HepG2 (cell line): ENCODE measurements at regions not wholly inside any gene's neighbourhood (a gene's known extent, or its start where the extent isn't known, plus 50 kb on each side); places are given as distances from the start of the nearest gene placed in this dataset.

Experiments used
- ATAC-seq: fragments of 200-7000 bp; cut with Tn5 transposase; 3 replicates; pipeline ENCODE4 v1.9.1; 2020; ENCODE audit warnings: mild to moderate bottlenecking, moderate library complexity
- BruUV-seq: library from RNA; stranded (reverse); fragments of 400-500 nt; replicated peaks from 2 replicates; lab custom pipeline; 2021; lab: Mats Ljungman, UMichigan
- CTCF ChIA-PET: fragments of 300-600 bp; formaldehyde crosslinking; extraction: SDS; loops from one replicate; lab custom pipeline; 2021; ENCODE audit warnings: low total read pairs, inconsistent platforms, low intra/inter-chr PET ratio; lab: Yijun Ruan, JAX
- POLR2A ChIA-PET: fragments of 350-600 bp; sonication (Branson Sonifier 250); formaldehyde crosslinking; loops from one replicate; lab custom pipeline; 2020; ENCODE audit warnings: antibody characterized with exemption, inconsistent platforms; lab: Yijun Ruan, JAX
- DNase-seq: peaks from one replicate; pipeline ENCODE4 v3.0.0-alpha.2; 2015; ENCODE audit warnings: low spot score
- FAIRE-seq: peaks from 3 replicates; lab custom pipeline; 2011; peaks lifted over from hg19 to GRCh38; lab: Jason Lieb, UNC
- H2AFZ ChIP-seq: one replicate; pipeline ENCODE4 v1.6.1; 2011; ENCODE audit warnings: low read length, inconsistent platforms
- H3K27ac ChIP-seq: fragments of 300-600 bp; 3 replicates; pipeline ENCODE4 v1.8.0; 2011; ENCODE audit warnings: mixed run types, mild to moderate bottlenecking, mixed read lengths, low read length, inconsistent platforms; ENCODE audit not compliant: insufficient read depth; ENCODE audit errors: extremely low read length
- H3K27me3 ChIP-seq, 2 experiments: fragments of 200-600 bp in 1 of 2; 2 replicates in 1 of 2; 3 replicates in 1 of 2; pipeline versions ENCODE4 v1.6.0 to v1.8.0; 2011; ENCODE audit warnings: low read length in 2 of 2, mild to moderate bottlenecking in 2 of 2, moderate library complexity in 2 of 2, inconsistent platforms in 1 of 2; ENCODE audit not compliant: insufficient read depth in 2 of 2, control insufficient read depth in 1 of 2
- H3K36me3 ChIP-seq, 2 experiments: fragments of 200-600 bp in 1 of 2; replicated peaks in 1 of 2; 2 replicates in 1 of 2; 3 replicates in 1 of 2; pipeline versions ENCODE4 v1.5.1 to v1.8.0; 2011; ENCODE audit warnings: low read length in 2 of 2, inconsistent platforms in 1 of 2; ENCODE audit not compliant: insufficient read depth in 2 of 2, control insufficient read depth in 1 of 2
- H3K4me1 ChIP-seq: 2 replicates; pipeline ENCODE4 v1.5.1; 2012; ENCODE audit warnings: low read length, inconsistent platforms; ENCODE audit not compliant: insufficient read depth
- H3K4me2 ChIP-seq: 2 replicates; pipeline ENCODE4 v1.6.0; 2011; ENCODE audit warnings: low read depth, low read length, inconsistent platforms
- H3K4me3 ChIP-seq, 3 experiments: fragments of 200-600 bp in 1 of 3; sonication (generic), shearing (Covaris generic) in 1 of 3; replicated peaks in 1 of 3; 2 replicates each; pipeline ENCODE4 v1.5.1; 2011 to 2016; ENCODE audit warnings: low read length in 3 of 3, inconsistent platforms in 2 of 3, low read depth in 2 of 3, mild to moderate bottlenecking in 2 of 3, control low read depth in 1 of 3, mixed read lengths in 1 of 3; ENCODE audit not compliant: insufficient read depth in 1 of 3
- H3K79me2 ChIP-seq: one replicate; pipeline ENCODE4 v1.6.1; 2011; ENCODE audit warnings: low read length, inconsistent platforms; ENCODE audit not compliant: insufficient read depth
- H3K9ac ChIP-seq: 2 replicates; pipeline ENCODE4 v1.6.0; 2011; ENCODE audit warnings: mild to moderate bottlenecking, low read depth, low read length, inconsistent platforms; ENCODE audit not compliant: insufficient read depth
- H3K9me3 ChIP-seq: 2 replicates; pipeline ENCODE4 v1.5.1; 2012; ENCODE audit warnings: mild to moderate bottlenecking, low read length
- H4K20me1 ChIP-seq: 2 replicates; pipeline ENCODE4 v1.6.0; 2011; ENCODE audit warnings: inconsistent platforms, mild to moderate bottlenecking, low read length, moderate library complexity; ENCODE audit not compliant: insufficient read depth
- KDM2A ChIP-seq: sonication (generic); formaldehyde crosslinking; IDR thresholded peaks from 2 replicates; pipeline ENCODE4 v1.4.0; 2020; ENCODE audit warnings: low read depth, missing genetic modification reagents, borderline replicate concordance
- KDM3A ChIP-seq: IDR thresholded peaks from 2 replicates; pipeline ENCODE4 v1.6.1; 2018; ENCODE audit warnings: low read depth, missing compliant biosample characterization
- MIXL1 ChIP-seq: IDR thresholded peaks from 2 replicates; pipeline ENCODE4 v1.6.1; 2016
- MXI1 ChIP-seq: IDR thresholded peaks from 3 replicates; pipeline ENCODE4 v1.6.1; 2012; ENCODE audit warnings: low read depth, low read length, inconsistent platforms, borderline replicate concordance
- NKX3-1 ChIP-seq: sonication (generic); formaldehyde crosslinking; IDR thresholded peaks from 2 replicates; pipeline ENCODE4 v1.5.0; 2020; ENCODE audit warnings: missing genetic modification reagents
- NR0B2 ChIP-seq: sonication (generic); formaldehyde crosslinking; IDR thresholded peaks from 2 replicates; pipeline ENCODE4 v1.4.0; 2020; ENCODE audit warnings: mild to moderate bottlenecking, missing genetic modification reagents
- NR3C1 ChIP-seq: sonication (generic); formaldehyde crosslinking; IDR thresholded peaks from 2 replicates; pipeline ENCODE4 v1.4.0; 2020; ENCODE audit warnings: missing genetic modification reagents
- PATZ1 ChIP-seq: sonication (generic); formaldehyde crosslinking; IDR thresholded peaks from 2 replicates; pipeline ENCODE4 v1.4.0; 2020; ENCODE audit warnings: missing genetic modification reagents
- PRDM4 ChIP-seq: sonication (generic); formaldehyde crosslinking; IDR thresholded peaks from 2 replicates; pipeline ENCODE4 v1.9.0; 2021; ENCODE audit warnings: missing genetic modification reagents, borderline replicate concordance
- RXRA ChIP-seq: sonication (generic); formaldehyde crosslinking; IDR thresholded peaks from 2 replicates; pipeline ENCODE4 v1.5.1; 2020; ENCODE audit warnings: missing genetic modification reagents
- TRAFD1 ChIP-seq: sonication (generic); formaldehyde crosslinking; IDR thresholded peaks from 2 replicates; pipeline ENCODE4 v1.5.1; 2020; ENCODE audit warnings: missing genetic modification reagents, mild to moderate bottlenecking, borderline replicate concordance
- ZNF619 ChIP-seq: sonication (generic); formaldehyde crosslinking; IDR thresholded peaks from 2 replicates; pipeline ENCODE4 v1.4.0; 2020; ENCODE audit warnings: mild to moderate bottlenecking, missing genetic modification reagents
- ZNF674 ChIP-seq: sonication (generic); formaldehyde crosslinking; IDR thresholded peaks from 2 replicates; pipeline ENCODE4 v1.5.0; 2020; ENCODE audit warnings: low read depth, mild to moderate bottlenecking, missing genetic modification reagents
- WGBS: methylation state at CpG from one replicate; pipeline ENCODE4 v1.1.6; 2017; ENCODE audit warnings: low lambda C conversion rate; 5-methylcytosine and 5-hydroxymethylcytosine counted together
- in situ Hi-C: cut with HindIII; loops from 2 replicates; pipeline ENCODE4 v1.10.0; 2017; ENCODE audit warnings: low pct_unique_long_range_greater_than_20kb; ENCODE audit not compliant: extremely low pct_ligation_motif_present
- intact Hi-C: fragments of 100-400 bp; cut with micrococcal nuclease; formaldehyde crosslinking; loops from one replicate; pipeline ENCODE4 v1.10.0; 2022; ENCODE audit not compliant: unreplicated experiment

- BruUV-seq, result no TSS peak
- H4K20me1 ChIP-seq, result no peaks in the 10 kb centered on the region
- no peaks in the 10 kb centered on the region for H3K27me3 ChIP-seq
- TF ChIP-seq PRDM4 (CRISPR knock-in tag), result no peak
- no peaks in the 10 kb centered on the region for H3K79me2 ChIP-seq
- no peak overlapping the region for H3K9ac ChIP-seq
- intact Hi-C loops, result no loop called here
- FAIRE-seq (no peak), ATAC-seq (no peak), DNase-seq (no peak)
- no peak overlapping the region for H3K4me2 ChIP-seq
- H3K36me3 ChIP-seq, result no peaks in the 10 kb centered on the region
- in situ Hi-C loops, result no loop called here
- H3K9me3 ChIP-seq, result no peaks in the 10 kb centered on the region
- POLR2A ChIA-PET, result no interaction called here
- no peak overlapping the region for H3K4me3 ChIP-seq
- H3K4me1 ChIP-seq, result no peaks in the 10 kb centered on the region
- CTCF ChIA-PET, result no interaction called here
- H2AFZ ChIP-seq, result no peak overlapping the region
- no peak overlapping the region for H3K27ac ChIP-seq
- WGBS, result 0% methylated on average over 1 of the region's 1 CpG
Measured at GRCh38 chr6:113073611-113074191, 726.6 kb downstream of the RFPL4B start.

GRCh38 chr6:113076116-113076515, 729.0 kb downstream of the RFPL4B start:
- FAIRE-seq, result no peak
- in situ Hi-C loops, result no loop called here
- no peaks in the 10 kb centered on the region for H3K9me3 ChIP-seq
- H3K79me2 ChIP-seq, result no peaks in the 10 kb centered on the region
- H3K4me2 ChIP-seq, result no peak overlapping the region
- H3K27ac ChIP-seq, result no peak overlapping the region
- CTCF ChIA-PET, result no interaction called here
- no peak overlapping the region for H2AFZ ChIP-seq
- no peaks in the 10 kb centered on the region for H4K20me1 ChIP-seq
- H3K9ac ChIP-seq, result no peak overlapping the region
- POLR2A ChIA-PET, result no interaction called here
- 8% methylated on average over 3 of the region's 3 CpGs for WGBS
- no peaks in the 10 kb centered on the region for H3K36me3 ChIP-seq
- DNase-seq, result no peak
- no peaks in the 10 kb centered on the region for H3K4me1 ChIP-seq
- no peak overlapping the region for H3K4me3 ChIP-seq
- intact Hi-C loops, result no loop called here
- BruUV-seq, result no TSS peak
- no peak for ATAC-seq
- no peaks in the 10 kb centered on the region for H3K27me3 ChIP-seq
- TF ChIP-seq PATZ1 (no peak), MXI1 (no peak), NKX3-1 (CRISPR knock-in tag) (no peak), RXRA (no peak), TRAFD1 (CRISPR knock-in tag) (no peak), ZNF674 (CRISPR knock-in tag) (no peak), KDM3A (CRISPR knock-in tag) (no peak), NR0B2 (CRISPR knock-in tag) (no peak), ZNF619 (no peak), KDM2A (no peak), NR3C1 (CRISPR knock-in tag) (no peak), MIXL1 (CRISPR knock-in tag) (no peak)
